ENCODE measurements at regions not wholly inside any gene's neighbourhood (a gene's known extent, or its start where the extent isn't known, plus 50 kb on each side); places are given as distances from the start of the nearest gene placed in this dataset.

DNA sequence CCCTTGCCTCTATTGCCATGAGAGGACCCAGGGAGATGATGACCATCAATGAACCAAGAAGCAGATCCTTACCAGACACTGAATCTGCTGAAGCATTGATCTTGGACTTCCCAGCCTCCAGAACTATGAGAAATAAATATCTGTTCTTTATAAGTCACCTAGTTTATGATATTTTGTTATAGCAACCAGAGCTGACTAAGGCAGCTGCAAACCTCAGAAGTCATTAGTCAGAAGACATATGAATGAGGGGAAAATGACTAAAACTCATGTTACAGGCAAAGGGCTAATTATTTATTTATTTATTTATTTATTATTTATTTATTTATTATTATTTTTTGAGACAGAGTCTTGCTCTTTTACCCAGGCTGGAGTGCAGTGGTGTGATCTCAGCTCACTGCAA is 321.1 kb downstream of the TGFB2 start:
- TF ChIP-seq, protein P1, sequence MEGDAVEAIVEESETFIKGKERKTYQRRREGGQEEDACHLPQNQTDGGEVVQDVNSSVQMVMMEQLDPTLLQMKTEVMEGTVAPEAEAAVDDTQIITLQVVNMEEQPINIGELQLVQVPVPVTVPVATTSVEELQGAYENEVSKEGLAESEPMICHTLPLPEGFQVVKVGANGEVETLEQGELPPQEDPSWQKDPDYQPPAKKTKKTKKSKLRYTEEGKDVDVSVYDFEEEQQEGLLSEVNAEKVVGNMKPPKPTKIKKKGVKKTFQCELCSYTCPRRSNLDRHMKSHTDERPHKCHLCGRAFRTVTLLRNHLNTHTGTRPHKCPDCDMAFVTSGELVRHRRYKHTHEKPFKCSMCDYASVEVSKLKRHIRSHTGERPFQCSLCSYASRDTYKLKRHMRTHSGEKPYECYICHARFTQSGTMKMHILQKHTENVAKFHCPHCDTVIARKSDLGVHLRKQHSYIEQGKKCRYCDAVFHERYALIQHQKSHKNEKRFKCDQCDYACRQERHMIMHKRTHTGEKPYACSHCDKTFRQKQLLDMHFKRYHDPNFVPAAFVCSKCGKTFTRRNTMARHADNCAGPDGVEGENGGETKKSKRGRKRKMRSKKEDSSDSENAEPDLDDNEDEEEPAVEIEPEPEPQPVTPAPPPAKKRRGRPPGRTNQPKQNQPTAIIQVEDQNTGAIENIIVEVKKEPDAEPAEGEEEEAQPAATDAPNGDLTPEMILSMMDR (IDR thresholded peaks at IDR 0.05) = no peak
- TF ChIP-seq TP53 (CRISPR knock-in tag; IDR thresholded peaks at IDR 0.05) = no peak
- TF ChIP-seq, protein P2, sequence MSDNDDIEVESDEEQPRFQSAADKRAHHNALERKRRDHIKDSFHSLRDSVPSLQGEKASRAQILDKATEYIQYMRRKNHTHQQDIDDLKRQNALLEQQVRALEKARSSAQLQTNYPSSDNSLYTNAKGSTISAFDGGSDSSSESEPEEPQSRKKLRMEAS (IDR thresholded peaks at IDR 0.05) = no peak
- TF ChIP-seq POLR2AphosphoS2 (conservative IDR thresholded peaks at IDR 0.05; ENCODE audit: low read length) = no peak
- no peak for TF ChIP-seq POLR2A (IDR thresholded peaks at IDR 0.05; ENCODE audit: low read length)
- no peak for TF ChIP-seq HOXA7 (CRISPR knock-in tag; IDR thresholded peaks at IDR 0.05)
- TF ChIP-seq CHD2 (IDR thresholded peaks at IDR 0.05; ENCODE audit: low read length, partially characterized antibody) = no peak
- no peak for TF ChIP-seq CEBPB (IDR thresholded peaks at IDR 0.05)
- TF ChIP-seq, protein P3, sequence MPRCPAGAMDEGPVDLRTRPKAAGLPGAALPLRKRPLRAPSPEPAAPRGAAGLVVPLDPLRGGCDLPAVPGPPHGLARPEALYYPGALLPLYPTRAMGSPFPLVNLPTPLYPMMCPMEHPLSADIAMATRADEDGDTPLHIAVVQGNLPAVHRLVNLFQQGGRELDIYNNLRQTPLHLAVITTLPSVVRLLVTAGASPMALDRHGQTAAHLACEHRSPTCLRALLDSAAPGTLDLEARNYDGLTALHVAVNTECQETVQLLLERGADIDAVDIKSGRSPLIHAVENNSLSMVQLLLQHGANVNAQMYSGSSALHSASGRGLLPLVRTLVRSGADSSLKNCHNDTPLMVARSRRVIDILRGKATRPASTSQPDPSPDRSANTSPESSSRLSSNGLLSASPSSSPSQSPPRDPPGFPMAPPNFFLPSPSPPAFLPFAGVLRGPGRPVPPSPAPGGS (IDR thresholded peaks at IDR 0.05) = no peak
